HepG2 (cell line): ENCODE measurements at regions not wholly inside any gene's neighbourhood (a gene's known extent, or its start where the extent isn't known, plus 50 kb on each side); places are given as distances from the start of the nearest gene placed in this dataset.

Experiments used
- ATAC-seq: fragments of 200-7000 bp; cut with Tn5 transposase; 3 replicates; pipeline ENCODE4 v1.9.1; 2020; ENCODE audit warnings: mild to moderate bottlenecking, moderate library complexity
- BruUV-seq: library from RNA; stranded (reverse); fragments of 400-500 nt; replicated peaks from 2 replicates; lab custom pipeline; 2021; lab: Mats Ljungman, UMichigan
- CTCF ChIA-PET: fragments of 300-600 bp; formaldehyde crosslinking; extraction: SDS; loops from one replicate; lab custom pipeline; 2021; ENCODE audit warnings: low total read pairs, inconsistent platforms, low intra/inter-chr PET ratio; lab: Yijun Ruan, JAX
- POLR2A ChIA-PET: fragments of 350-600 bp; sonication (Branson Sonifier 250); formaldehyde crosslinking; loops from one replicate; lab custom pipeline; 2020; ENCODE audit warnings: antibody characterized with exemption, inconsistent platforms; lab: Yijun Ruan, JAX
- DNase-seq: peaks from one replicate; pipeline ENCODE4 v3.0.0-alpha.2; 2015; ENCODE audit warnings: low spot score
- FAIRE-seq: peaks from 3 replicates; lab custom pipeline; 2011; peaks lifted over from hg19 to GRCh38; lab: Jason Lieb, UNC
- H2AFZ ChIP-seq: one replicate; pipeline ENCODE4 v1.6.1; 2011; ENCODE audit warnings: low read length, inconsistent platforms
- H3K27ac ChIP-seq: fragments of 300-600 bp; 3 replicates; pipeline ENCODE4 v1.8.0; 2011; ENCODE audit warnings: mixed run types, mild to moderate bottlenecking, mixed read lengths, low read length, inconsistent platforms; ENCODE audit not compliant: insufficient read depth; ENCODE audit errors: extremely low read length
- H3K27me3 ChIP-seq, 2 experiments: fragments of 200-600 bp in 1 of 2; 2 replicates in 1 of 2; 3 replicates in 1 of 2; pipeline versions ENCODE4 v1.6.0 to v1.8.0; 2011; ENCODE audit warnings: low read length in 2 of 2, mild to moderate bottlenecking in 2 of 2, moderate library complexity in 2 of 2, inconsistent platforms in 1 of 2; ENCODE audit not compliant: insufficient read depth in 2 of 2, control insufficient read depth in 1 of 2
- H3K36me3 ChIP-seq, 2 experiments: fragments of 200-600 bp in 1 of 2; replicated peaks in 1 of 2; 2 replicates in 1 of 2; 3 replicates in 1 of 2; pipeline versions ENCODE4 v1.5.1 to v1.8.0; 2011; ENCODE audit warnings: low read length in 2 of 2, inconsistent platforms in 1 of 2; ENCODE audit not compliant: insufficient read depth in 2 of 2, control insufficient read depth in 1 of 2
- H3K4me1 ChIP-seq: 2 replicates; pipeline ENCODE4 v1.5.1; 2012; ENCODE audit warnings: low read length, inconsistent platforms; ENCODE audit not compliant: insufficient read depth
- H3K4me2 ChIP-seq: 2 replicates; pipeline ENCODE4 v1.6.0; 2011; ENCODE audit warnings: low read depth, low read length, inconsistent platforms
- H3K4me3 ChIP-seq, 3 experiments: fragments of 200-600 bp in 1 of 3; sonication (generic), shearing (Covaris generic) in 1 of 3; replicated peaks in 1 of 3; 2 replicates each; pipeline ENCODE4 v1.5.1; 2011 to 2016; ENCODE audit warnings: low read length in 3 of 3, inconsistent platforms in 2 of 3, low read depth in 2 of 3, mild to moderate bottlenecking in 2 of 3, control low read depth in 1 of 3, mixed read lengths in 1 of 3; ENCODE audit not compliant: insufficient read depth in 1 of 3
- H3K79me2 ChIP-seq: one replicate; pipeline ENCODE4 v1.6.1; 2011; ENCODE audit warnings: low read length, inconsistent platforms; ENCODE audit not compliant: insufficient read depth
- H3K9ac ChIP-seq: 2 replicates; pipeline ENCODE4 v1.6.0; 2011; ENCODE audit warnings: mild to moderate bottlenecking, low read depth, low read length, inconsistent platforms; ENCODE audit not compliant: insufficient read depth
- H3K9me3 ChIP-seq: 2 replicates; pipeline ENCODE4 v1.5.1; 2012; ENCODE audit warnings: mild to moderate bottlenecking, low read length
- H4K20me1 ChIP-seq: 2 replicates; pipeline ENCODE4 v1.6.0; 2011; ENCODE audit warnings: inconsistent platforms, mild to moderate bottlenecking, low read length, moderate library complexity; ENCODE audit not compliant: insufficient read depth
- ATF6 ChIP-seq: sonication (generic); formaldehyde crosslinking; conservative IDR thresholded peaks from 2 replicates; pipeline ENCODE4 v1.4.0; 2020; ENCODE audit warnings: missing genetic modification reagents
- CC2D1A ChIP-seq: sonication (generic); formaldehyde crosslinking; IDR thresholded peaks from 2 replicates; pipeline ENCODE4 v1.8.1; 2023; ENCODE audit warnings: mild to moderate bottlenecking, missing genetic modification reagents
- E2F1 ChIP-seq: sonication (generic); formaldehyde crosslinking; IDR thresholded peaks from 2 replicates; pipeline ENCODE4 v1.5.0; 2020; ENCODE audit warnings: missing genetic modification reagents
- EZH2 ChIP-seq: conservative IDR thresholded peaks from 2 replicates; pipeline ENCODE4 v1.6.1; 2012; ENCODE audit warnings: mild to moderate bottlenecking, low read depth, low read length, moderate library complexity
- HIVEP1 ChIP-seq: sonication (generic); formaldehyde crosslinking; IDR thresholded peaks from 2 replicates; pipeline ENCODE4 v1.4.0; 2020; ENCODE audit warnings: mild to moderate bottlenecking, missing genetic modification reagents
- KDM6A ChIP-seq: IDR thresholded peaks from 2 replicates; pipeline ENCODE4 v1.6.1; 2016; ENCODE audit warnings: low read depth
- MLLT10 ChIP-seq: sonication (generic); formaldehyde crosslinking; IDR thresholded peaks from 2 replicates; pipeline ENCODE4 v1.4.0; 2020; ENCODE audit warnings: missing genetic modification reagents
- PREB ChIP-seq: sonication (generic); formaldehyde crosslinking; IDR thresholded peaks from 2 replicates; pipeline ENCODE4 v1.4.0; 2020; ENCODE audit warnings: missing genetic modification reagents
- SPEN ChIP-seq: sonication (generic); formaldehyde crosslinking; IDR thresholded peaks from 2 replicates; pipeline ENCODE4 v1.5.1; 2020; ENCODE audit warnings: low read depth, mild to moderate bottlenecking, missing genetic modification reagents
- ZNF17 ChIP-seq: sonication (generic); formaldehyde crosslinking; IDR thresholded peaks from 2 replicates; pipeline ENCODE4 v1.5.0; 2020; ENCODE audit warnings: mild to moderate bottlenecking, missing genetic modification reagents
- ZNF414 ChIP-seq: sonication (generic); formaldehyde crosslinking; IDR thresholded peaks from 2 replicates; pipeline ENCODE4 v1.5.0; 2020; ENCODE audit warnings: missing genetic modification reagents
- ZNF552 ChIP-seq: sonication (generic); formaldehyde crosslinking; IDR thresholded peaks from 2 replicates; pipeline ENCODE4 v1.9.0; 2022; ENCODE audit warnings: missing genetic modification reagents, mild to moderate bottlenecking, borderline replicate concordance
- ZNF883 ChIP-seq: sonication (generic); formaldehyde crosslinking; IDR thresholded peaks from 2 replicates; pipeline ENCODE4 v1.5.1; 2020; ENCODE audit warnings: mild to moderate bottlenecking, missing genetic modification reagents; ENCODE audit errors: not compliant biosample characterization
- WGBS: methylation state at CpG from one replicate; pipeline ENCODE4 v1.1.6; 2017; ENCODE audit warnings: low lambda C conversion rate; 5-methylcytosine and 5-hydroxymethylcytosine counted together
- in situ Hi-C: cut with HindIII; loops from 2 replicates; pipeline ENCODE4 v1.10.0; 2017; ENCODE audit warnings: low pct_unique_long_range_greater_than_20kb; ENCODE audit not compliant: extremely low pct_ligation_motif_present
- intact Hi-C: fragments of 100-400 bp; cut with micrococcal nuclease; formaldehyde crosslinking; loops from one replicate; pipeline ENCODE4 v1.10.0; 2022; ENCODE audit not compliant: unreplicated experiment

GRCh38 chr15:93683651-93684050 lies 547.7 kb upstream of the MCTP2 start:
- no peak overlapping the region for H2AFZ ChIP-seq
- no peaks in the 10 kb centered on the region for H3K79me2 ChIP-seq
- no peak for TF ChIP-seq KDM6A (CRISPR knock-in tag)
- no peak for TF ChIP-seq ZNF883 (CRISPR knock-in tag)
- TF ChIP-seq EZH2 = no peak
- TF ChIP-seq MLLT10 = no peak
- no peak for TF ChIP-seq CC2D1A
- TF ChIP-seq HIVEP1 (CRISPR knock-in tag) = no peak
- no peak for TF ChIP-seq ATF6 (CRISPR knock-in tag)
- TF ChIP-seq ZNF414 (CRISPR knock-in tag) = no peak
- TF ChIP-seq PREB (CRISPR knock-in tag) = no peak
- TF ChIP-seq SPEN (CRISPR knock-in tag) = no peak
- no peak for TF ChIP-seq ZNF552 (CRISPR knock-in tag)
- no peak for TF ChIP-seq ZNF17 (CRISPR knock-in tag)
- TF ChIP-seq E2F1 (CRISPR knock-in tag) = no peak
- TF ChIP-seq, all 625 proteins: peak for 0
- intact Hi-C loops (no loop called here), in situ Hi-C loops (no loop called here)
- WGBS = 0% methylated on average over 1 of the region's 1 CpG
- Histone ChIP-seq H3K4me1 (no peaks in the 10 kb centered on the region), H3K4me3 (no peak overlapping the region), H3K9ac (no peak overlapping the region), H3K36me3 (no peaks in the 10 kb centered on the region), H3K4me2 (no peak overlapping the region), H4K20me1 (no peaks in the 10 kb centered on the region), H3K9me3 (peaks cover 56% of the 10 kb centered on the region), H3K27ac (no peak overlapping the region), H3K27me3 (no peaks in the 10 kb centered on the region)
- DNase-seq = no peak
- POLR2A ChIA-PET = no interaction called here
- BruUV-seq = no TSS peak
- no peak for ATAC-seq
- FAIRE-seq = no peak
- CTCF ChIA-PET = no interaction called here
